Liver (tissue), 8 donors: ENCODE measurements at regions not wholly inside any gene's neighbourhood (a gene's known extent, or its start where the extent isn't known, plus 50 kb on each side); places are given as distances from the start of the nearest gene placed in this dataset.

ENCODE experiments used
- DNase-seq: peaks from one replicate; pipeline ENCODE4 v3.0.0-alpha.2; 2017; ENCODE audit warnings: low spot score
- H3K27ac ChIP-seq, 2 donors: one replicate each; pipeline ENCODE4 v1.7.0; 2013; ENCODE audit warnings: inconsistent platforms in 2 of 2, low read length in 2 of 2, control low read depth in 1 of 2, low read depth in 1 of 2, mild to moderate bottlenecking in 1 of 2
- H3K27me3 ChIP-seq, 4 donors: one replicate each; pipeline versions ENCODE4 v1.6.1 to v1.7.0; 2013; ENCODE audit warnings: low read length in 3 of 4, inconsistent platforms in 1 of 4, mild to moderate bottlenecking in 1 of 4, moderate library complexity in 1 of 4; ENCODE audit not compliant: control insufficient read depth in 4 of 4, insufficient read depth in 4 of 4
- H3K36me3 ChIP-seq, 4 donors: one replicate each; pipeline versions ENCODE4 v1.6.1 to v1.7.0; 2013; ENCODE audit warnings: low read length in 3 of 4, mild to moderate bottlenecking in 3 of 4, low read depth in 1 of 4, moderate library complexity in 1 of 4; ENCODE audit not compliant: control insufficient read depth in 4 of 4, insufficient read depth in 3 of 4
- H3K4me1 ChIP-seq, 4 donors: one replicate each; pipeline versions ENCODE4 v1.6.1 to v1.7.0; 2013; ENCODE audit warnings: low read length in 3 of 4, mild to moderate bottlenecking in 3 of 4, moderate library complexity in 1 of 4; ENCODE audit not compliant: control insufficient read depth in 4 of 4, insufficient read depth in 4 of 4
- H3K4me3 ChIP-seq, 3 donors: one replicate each; pipeline versions ENCODE4 v1.6.1 to v1.7.0; 2013; ENCODE audit warnings: low read length in 3 of 3, control low read depth in 1 of 3, low read depth in 1 of 3, mild to moderate bottlenecking in 1 of 3
- H3K9ac ChIP-seq, 2 donors: one replicate each; pipeline ENCODE4 v1.7.0; 2013; ENCODE audit warnings: low read length in 2 of 2, mild to moderate bottlenecking in 2 of 2, moderate library complexity in 2 of 2, control low read depth in 1 of 2, low read depth in 1 of 2
- H3K9me3 ChIP-seq, 4 donors: one replicate each; pipeline versions ENCODE4 v1.6.1 to v1.7.0; 2013; ENCODE audit warnings: low read length in 3 of 4; ENCODE audit not compliant: control insufficient read depth in 4 of 4
- ATF3 ChIP-seq: IDR thresholded peaks from 2 replicates; pipeline ENCODE4 v1.6.1; 2016; ENCODE audit warnings: antibody characterized with exemption
- CTCF ChIP-seq: fragments of 150-350 bp; IDR thresholded peaks from 2 replicates; pipeline ENCODE4 v1.5.1; 2017; ENCODE audit warnings: improper control_type of control experiment, low read depth, low read length; ENCODE audit not compliant: missing input control
- FOXA1 ChIP-seq: IDR thresholded peaks from 2 replicates; pipeline ENCODE4 v1.6.1; 2016; ENCODE audit warnings: antibody characterized with exemption
- FOXA2 ChIP-seq: IDR thresholded peaks from 2 replicates; pipeline ENCODE4 v1.6.1; 2016; ENCODE audit warnings: antibody characterized with exemption
- HNF4A ChIP-seq, 2 donors: conservative IDR thresholded peaks; 2 replicates each; pipeline ENCODE4 v1.6.1; 2016; ENCODE audit warnings: antibody characterized with exemption in 2 of 2, mild to moderate bottlenecking in 2 of 2
- JUND ChIP-seq, 2 donors: IDR thresholded peaks; 2 replicates each; pipeline ENCODE4 v1.6.1; 2016; ENCODE audit warnings: antibody characterized with exemption in 2 of 2
- MAX ChIP-seq: IDR thresholded peaks from 2 replicates; pipeline ENCODE4 v1.6.1; 2016; ENCODE audit warnings: antibody characterized with exemption
- NR2F2 ChIP-seq: IDR thresholded peaks from 2 replicates; pipeline ENCODE4 v1.6.1; 2016; ENCODE audit warnings: antibody characterized with exemption
- RAD21 ChIP-seq, 2 donors: IDR thresholded peaks; 2 replicates each; pipeline ENCODE4 v1.6.1; 2016; ENCODE audit warnings: antibody characterized with exemption in 2 of 2, mild to moderate bottlenecking in 2 of 2
- RXRA ChIP-seq, 2 donors: IDR thresholded peaks; 2 replicates each; pipeline ENCODE4 v1.6.1; 2017 to 2018; ENCODE audit warnings: antibody characterized with exemption in 2 of 2, mild to moderate bottlenecking in 1 of 2
- SP1 ChIP-seq: IDR thresholded peaks from 2 replicates; pipeline ENCODE4 v1.6.1; 2018; ENCODE audit warnings: antibody characterized with exemption, mild to moderate bottlenecking
- TAF1 ChIP-seq: conservative IDR thresholded peaks from 2 replicates; pipeline ENCODE4 v1.6.1; 2016; ENCODE audit warnings: antibody characterized with exemption, mild to moderate bottlenecking
- ZBTB33 ChIP-seq: IDR thresholded peaks from 2 replicates; pipeline ENCODE4 v1.6.1; 2016; ENCODE audit warnings: antibody characterized with exemption
- WGBS: extraction: QIAGEN DNeasy Blood & Tissue Kit; methylation state at CpG from one replicate; pipeline ENCODE4 v1.1.7; 2013; 5-methylcytosine and 5-hydroxymethylcytosine counted together
- donor health status: healthy.
- donor health status: healthy.
- donor health status: healthy.
- donor health status: healthy.
- donor health status: healthy.

- no peaks in the 10 kb centered on the region for H3K9me3 ChIP-seq
- WGBS = 73% methylated on average over 11 of the region's 11 CpGs
- H3K9ac ChIP-seq = no peak overlapping the region
- no peak for DNase-seq
- no peaks in the 10 kb centered on the region for H3K4me1 ChIP-seq
- H3K4me3 ChIP-seq = no peak overlapping the region
- no peak overlapping the region for H3K27ac ChIP-seq
- H3K27me3 ChIP-seq = no peaks in the 10 kb centered on the region
- no peak for TF ChIP-seq RAD21 (IDR thresholded peaks at IDR 0.05)
- TF ChIP-seq MAX = no peak
- TF ChIP-seq JUND (IDR thresholded peaks at IDR 0.05) = no peak
- TF ChIP-seq ZBTB33 = no peak
- TF ChIP-seq NR2F2 = peak; percentile 84
- no peak for TF ChIP-seq SP1
- no peaks in the 10 kb centered on the region for H3K36me3 ChIP-seq
These were observed 115.5 kb upstream of the ZMIZ1 start for GRCh38 chr10:78953113-78953798.

- Histone ChIP-seq H3K9me3 (no peaks in the 10 kb centered on the region), H3K27ac (no peak overlapping the region), H3K9ac (no peak overlapping the region), H3K36me3 (no peaks in the 10 kb centered on the region), H3K27me3 (no peaks in the 10 kb centered on the region), H3K4me1 (no peaks in the 10 kb centered on the region), H3K4me3 (no peak overlapping the region)
- 96% methylated on average over 7 of the region's 7 CpGs for WGBS
- TF ChIP-seq TAF1 = no peak
- no peak for TF ChIP-seq SP1
- no peak for TF ChIP-seq RAD21 (IDR thresholded peaks at IDR 0.05)
- TF ChIP-seq ZBTB33 = no peak
- no peak for TF ChIP-seq ATF3
- TF ChIP-seq HNF4A (conservative IDR thresholded peaks at IDR 0.05) = no peak
- TF ChIP-seq MAX = no peak
- no peak for TF ChIP-seq FOXA2
- no peak for TF ChIP-seq RXRA (IDR thresholded peaks at IDR 0.05)
- no peak for TF ChIP-seq CTCF
- TF ChIP-seq FOXA1 = no peak
- no peak for DNase-seq
These were observed 114.9 kb upstream of the ZMIZ1 start for GRCh38 chr10:78953799-78954297.
